ENCODE measurements at regions not wholly inside any gene's neighbourhood (a gene's known extent, or its start where the extent isn't known, plus 50 kb on each side); places are given as distances from the start of the nearest gene placed in this dataset.
A peak's percentile ranks its signal among the peaks of the same experiment; 100 is the strongest.

- ATAC-seq (no peak), DNase-seq (no peak)
- H3K79me2 ChIP-seq (ENCODE audit: low read length) = no peaks in the 10 kb centered on the region
- H3K9ac ChIP-seq (ENCODE audit: low read length) = no peak overlapping the region
- intact Hi-C loops (cut with micrococcal nuclease) = no loop called here
- no peak overlapping the region for H2AFZ ChIP-seq (ENCODE audit: low read length)
- H3K36me3 ChIP-seq (ENCODE audit: low read depth, low read length) = no peaks in the 10 kb centered on the region
- H3K9me3 ChIP-seq (ENCODE audit: low read length) = peaks cover 4% of the 10 kb centered on the region; the same call in 1 of the 2 replicates
- no peaks in the 10 kb centered on the region for H3K9me2 ChIP-seq (replicated peaks; ENCODE audit: low read length)
- TF ChIP-seq CTCF (conservative IDR thresholded peaks at IDR 0.05; ENCODE audit: low read depth, low read length) = no peak
- no peak for TF ChIP-seq EZH2phosphoT487 (IDR thresholded peaks at IDR 0.05; ENCODE audit: borderline replicate concordance, low read length)
- no peak for TF ChIP-seq EZH2 (IDR thresholded peaks at IDR 0.05; ENCODE audit: low read length, unreplicated experiment)
- H4K20me1 ChIP-seq (ENCODE audit: low read length) = no peaks in the 10 kb centered on the region
- ChIA-PET CTCF (no interaction called here), POLR2A (ENCODE audit: unreplicated experiment) (no interaction called here)
- no peaks in the 10 kb centered on the region for H3K4me1 ChIP-seq (ENCODE audit: insufficient read depth, low read length)
- no peak overlapping the region for H3K4me3 ChIP-seq (ENCODE audit: low read length)
- H3F3A ChIP-seq (ENCODE audit: low read length, unreplicated experiment) = no peaks in the 10 kb centered on the region
- no peaks in the 10 kb centered on the region for H3K27me3 ChIP-seq (ENCODE audit: low read length)
- H3K27ac ChIP-seq (ENCODE audit: low read length) = no peak overlapping the region
- H3K4me2 ChIP-seq (ENCODE audit: low read length) = no peak overlapping the region
- no TSS peak for BruUV-seq (replicated peaks)
These were observed 621.5 kb upstream of the ATXN8OS start for GRCh38 chr13:69485991-69486592.

- no peak overlapping the region for H3K4me3 ChIP-seq (ENCODE audit: low read length)
- no peaks in the 10 kb centered on the region for H3K9me2 ChIP-seq (replicated peaks; ENCODE audit: low read length)
- no peaks in the 10 kb centered on the region for H3K9me3 ChIP-seq (ENCODE audit: low read length)
- no peaks in the 10 kb centered on the region for H3K36me3 ChIP-seq (ENCODE audit: low read depth, low read length)
- no peak overlapping the region for H3K4me2 ChIP-seq (ENCODE audit: low read length)
- intact Hi-C loops (cut with micrococcal nuclease) = no loop called here
- no peaks in the 10 kb centered on the region for H3K27me3 ChIP-seq (ENCODE audit: low read length)
- peak; percentile 31; the same call in 1 of the 2 replicates for ATAC-seq
- H3K79me2 ChIP-seq (ENCODE audit: low read length) = no peaks in the 10 kb centered on the region
- no peaks in the 10 kb centered on the region for H3F3A ChIP-seq (ENCODE audit: low read length, unreplicated experiment)
- ChIA-PET POLR2A (ENCODE audit: unreplicated experiment) (no interaction called here), CTCF (no interaction called here)
- no peaks in the 10 kb centered on the region for H4K20me1 ChIP-seq (ENCODE audit: low read length)
- no peaks in the 10 kb centered on the region for H3K4me1 ChIP-seq (ENCODE audit: insufficient read depth, low read length)
- no TSS peak for BruUV-seq (replicated peaks)
- no peak for TF ChIP-seq EZH2phosphoT487 (IDR thresholded peaks at IDR 0.05; ENCODE audit: borderline replicate concordance, low read length)
- TF ChIP-seq CTCF (conservative IDR thresholded peaks at IDR 0.05; ENCODE audit: low read depth, low read length) = no peak
- TF ChIP-seq EZH2 (IDR thresholded peaks at IDR 0.05; ENCODE audit: low read length, unreplicated experiment) = no peak
- no peak for DNase-seq
- H2AFZ ChIP-seq (ENCODE audit: low read length) = no peak overlapping the region
- no peak overlapping the region for H3K27ac ChIP-seq (ENCODE audit: low read length)
- no peak overlapping the region for H3K9ac ChIP-seq (ENCODE audit: low read length)
These were observed 630.2 kb upstream of the ATXN8OS start for GRCh38 chr13:69477451-69477850.

GRCh38 chr13:69474011-69474685 is 633.5 kb upstream of the ATXN8OS start:
- TF ChIP-seq CTCF (conservative IDR thresholded peaks at IDR 0.05; ENCODE audit: low read depth, low read length) (no peak), EZH2 (IDR thresholded peaks at IDR 0.05; ENCODE audit: low read length, unreplicated experiment) (no peak), EZH2phosphoT487 (IDR thresholded peaks at IDR 0.05; ENCODE audit: borderline replicate concordance, low read length) (no peak)
- H3K27ac ChIP-seq (ENCODE audit: low read length) = no peak overlapping the region
- no peak overlapping the region for H3K4me2 ChIP-seq (ENCODE audit: low read length)
- no peaks in the 10 kb centered on the region for H3K79me2 ChIP-seq (ENCODE audit: low read length)
- BruUV-seq (replicated peaks) = no TSS peak
- H3K9me3 ChIP-seq (ENCODE audit: low read length) = no peaks in the 10 kb centered on the region
- no peaks in the 10 kb centered on the region for H3K27me3 ChIP-seq (ENCODE audit: low read length)
- intact Hi-C loops (cut with micrococcal nuclease) = no loop called here
- no peaks in the 10 kb centered on the region for H3K36me3 ChIP-seq (ENCODE audit: low read depth, low read length)
- no peaks in the 10 kb centered on the region for H3F3A ChIP-seq (ENCODE audit: low read length, unreplicated experiment)
- H3K4me1 ChIP-seq (ENCODE audit: insufficient read depth, low read length) = no peaks in the 10 kb centered on the region
- DNase-seq (peak; percentile 35), ATAC-seq (peak; percentile 55)
- no peak overlapping the region for H2AFZ ChIP-seq (ENCODE audit: low read length)
- ChIA-PET POLR2A (ENCODE audit: unreplicated experiment) (no interaction called here), CTCF (no interaction called here)
- H3K9me2 ChIP-seq (replicated peaks; ENCODE audit: low read length) = no peaks in the 10 kb centered on the region
- no peaks in the 10 kb centered on the region for H4K20me1 ChIP-seq (ENCODE audit: low read length)
- H3K4me3 ChIP-seq (ENCODE audit: low read length) = no peak overlapping the region
- no peak overlapping the region for H3K9ac ChIP-seq (ENCODE audit: low read length)

All from PC-3 (cell line).